ENCODE measurements at regions not wholly inside any gene's neighbourhood (a gene's known extent, or its start where the extent isn't known, plus 50 kb on each side); places are given as distances from the start of the nearest gene placed in this dataset.

GRCh38 chr12:91972896-91973295 is 172.8 kb downstream of the BTG1 start:
- Histone ChIP-seq H3K27me3 (ENCODE audit: control insufficient read depth, insufficient read depth, low read length) (no peaks in the 10 kb centered on the region), H3K36me3 (ENCODE audit: control insufficient read depth, insufficient read depth, low read length) (no peaks in the 10 kb centered on the region), H3K4me3 (ENCODE audit: low read depth, low read length) (no peak overlapping the region)
- no peak for DNase-seq (ENCODE audit: low read depth)
- TF ChIP-seq CTCF (IDR thresholded peaks at IDR 0.05; ENCODE audit: insufficient read depth, low read length, poor library complexity, severe bottlenecking): no peak

DNA sequence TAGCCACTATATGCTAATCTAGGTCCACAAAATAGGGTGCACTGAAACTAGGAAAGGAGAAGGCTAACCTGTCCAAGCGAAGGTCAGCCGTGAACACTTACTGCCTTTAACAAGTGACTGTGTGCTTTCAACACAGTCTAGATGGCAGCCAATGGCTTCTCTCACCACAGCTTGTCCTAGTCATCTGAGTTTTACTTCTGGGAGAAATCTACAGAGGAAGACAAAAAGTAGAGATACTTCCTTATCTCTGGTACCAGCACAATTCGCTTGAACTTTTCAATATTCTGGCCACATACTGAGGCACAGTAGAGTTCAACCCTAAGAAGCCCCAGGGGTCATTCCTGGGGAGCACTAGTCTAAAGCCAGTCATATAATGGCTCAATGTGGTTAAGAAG is 176.9 kb downstream of the BTG1 start:
- no peaks in the 10 kb centered on the region for H3K36me3 ChIP-seq (ENCODE audit: control insufficient read depth, insufficient read depth, low read length)
- no peak for TF ChIP-seq CTCF (IDR thresholded peaks at IDR 0.05; ENCODE audit: insufficient read depth, low read length, poor library complexity, severe bottlenecking)
- DNase-seq (ENCODE audit: low read depth): no peak

DNA sequence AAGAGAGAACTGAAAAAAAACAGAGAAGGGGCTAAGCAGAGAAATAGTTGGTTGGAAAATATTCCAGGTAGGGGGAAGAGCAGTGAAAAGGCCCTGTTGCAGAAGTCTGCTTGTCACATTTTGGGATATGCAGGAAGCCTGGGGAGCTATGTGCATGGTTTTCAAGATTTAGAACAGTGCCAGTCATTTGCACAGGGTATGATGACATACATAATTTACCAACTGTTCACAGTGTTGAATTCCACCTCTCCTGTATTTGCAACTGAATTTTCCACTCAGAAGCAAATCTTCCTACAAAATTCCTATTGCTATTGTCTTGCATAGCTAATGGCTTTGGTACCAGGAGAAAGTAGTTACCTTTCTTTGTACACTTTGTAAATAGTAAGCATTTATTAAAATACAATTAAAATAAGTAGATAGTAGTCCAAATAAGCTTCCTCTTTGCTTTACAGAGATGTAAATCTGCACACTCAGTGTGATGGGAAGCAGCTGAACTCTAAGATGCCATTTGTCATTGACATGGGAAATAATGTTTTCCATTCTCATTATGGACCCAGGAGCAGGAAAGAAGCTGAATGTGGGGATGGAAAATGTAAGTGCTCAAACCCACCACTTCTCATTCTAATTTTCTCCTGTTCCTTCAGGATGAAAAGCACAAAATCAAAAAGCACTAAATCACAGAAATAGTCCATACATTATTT is 177.4 kb downstream of the BTG1 start:
- no peak for TF ChIP-seq CTCF (IDR thresholded peaks at IDR 0.05; ENCODE audit: insufficient read depth, low read length, poor library complexity, severe bottlenecking)
- no peaks in the 10 kb centered on the region for H3K27me3 ChIP-seq (ENCODE audit: control insufficient read depth, insufficient read depth, low read length)
- no peak for DNase-seq (ENCODE audit: low read depth)
- no peaks in the 10 kb centered on the region for H3K36me3 ChIP-seq (ENCODE audit: control insufficient read depth, insufficient read depth, low read length)
- no peak overlapping the region for H3K4me3 ChIP-seq (ENCODE audit: low read depth, low read length)

More for the DNA sequence above, 176.9 kb downstream of the BTG1 start:
- Histone ChIP-seq H3K4me3 (ENCODE audit: low read depth, low read length) (no peak overlapping the region), H3K27me3 (ENCODE audit: control insufficient read depth, insufficient read depth, low read length) (no peaks in the 10 kb centered on the region)

DNA sequence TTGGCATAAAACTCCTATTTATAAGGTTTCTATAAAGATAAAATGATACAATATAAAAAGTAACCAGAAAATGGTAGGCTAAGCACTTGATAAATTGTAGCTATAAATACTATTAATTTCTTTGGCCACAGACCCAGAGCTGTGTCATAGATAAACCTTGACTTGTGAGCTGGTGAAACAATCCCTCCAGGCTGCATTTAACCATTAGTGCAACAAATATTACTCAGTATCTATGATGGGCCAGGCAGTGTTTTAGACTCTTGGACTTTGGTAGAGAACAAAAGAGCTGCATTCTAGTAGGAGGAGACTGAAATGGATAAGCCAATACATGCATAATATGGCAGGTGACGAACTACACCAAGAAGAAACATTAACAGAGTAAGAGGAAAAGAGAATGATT is 178.1 kb downstream of the BTG1 start:
- Histone ChIP-seq H3K36me3 (ENCODE audit: control insufficient read depth, insufficient read depth, low read length) (no peaks in the 10 kb centered on the region), H3K4me3 (ENCODE audit: low read depth, low read length) (no peak overlapping the region), H3K27me3 (ENCODE audit: control insufficient read depth, insufficient read depth, low read length) (no peaks in the 10 kb centered on the region)
- no peak for TF ChIP-seq CTCF (IDR thresholded peaks at IDR 0.05; ENCODE audit: insufficient read depth, low read length, poor library complexity, severe bottlenecking)
- no peak for DNase-seq (ENCODE audit: low read depth)

GRCh38 chr12:91965781-91966180 is 179.9 kb downstream of the BTG1 start:
- Histone ChIP-seq H3K4me3 (ENCODE audit: low read depth, low read length) (no peak overlapping the region), H3K36me3 (ENCODE audit: control insufficient read depth, insufficient read depth, low read length) (no peaks in the 10 kb centered on the region), H3K27me3 (ENCODE audit: control insufficient read depth, insufficient read depth, low read length) (no peaks in the 10 kb centered on the region)
- no peak for DNase-seq (ENCODE audit: low read depth)
- TF ChIP-seq CTCF (IDR thresholded peaks at IDR 0.05; ENCODE audit: insufficient read depth, low read length, poor library complexity, severe bottlenecking): no peak

- Histone ChIP-seq H3K36me3 (ENCODE audit: control insufficient read depth, insufficient read depth, low read length) (no peaks in the 10 kb centered on the region), H3K4me3 (ENCODE audit: low read depth, low read length) (no peak overlapping the region), H3K27me3 (ENCODE audit: control insufficient read depth, insufficient read depth, low read length) (no peaks in the 10 kb centered on the region)
- DNase-seq (ENCODE audit: low read depth): peak; percentile 21
- TF ChIP-seq CTCF (IDR thresholded peaks at IDR 0.05; ENCODE audit: insufficient read depth, low read length, poor library complexity, severe bottlenecking): no peak
Observed at GRCh38 chr12:91964501-91964900, 181.1 kb downstream of the BTG1 start.
